ENCODE measurements at regions not wholly inside any gene's neighbourhood (a gene's known extent, or its start where the extent isn't known, plus 50 kb on each side); places are given as distances from the start of the nearest gene placed in this dataset.

GRCh38 chr6:137272403-137272802 is 53.2 kb upstream of the IFNGR1 start:
- H3K4me3 Mint-ChIP-seq (ENCODE audit: unreplicated experiment): no peak overlapping the region
- ChIA-PET POLR2A (interaction anchor here (1.0 to 2.8 kb wide), 5 partner anchors 11 to 369 kb away, joined by 3 to 21 read pairs (median 4); no protein-coding TSS in a partner anchor), CTCF (interaction anchor here (0.9 to 3.0 kb wide), 5 partner anchors 12 to 366 kb away, joined by 3 to 24 read pairs (median 11); no protein-coding TSS in a partner anchor)
- H3K27ac Mint-ChIP-seq (ENCODE audit: low read depth, unreplicated experiment): no peak overlapping the region
- TF ChIP-seq CTCF (IDR thresholded peaks at IDR 0.05; ENCODE audit: unreplicated experiment): no peak
- no peaks in the 10 kb centered on the region for H3K27me3 Mint-ChIP-seq (ENCODE audit: insufficient read depth, unreplicated experiment)
- BruUV-seq (replicated peaks): no TSS peak
- H3K4me1 Mint-ChIP-seq (ENCODE audit: insufficient read depth, unreplicated experiment): peaks cover 19% of the 10 kb centered on the region
- H3K9me3 Mint-ChIP-seq (ENCODE audit: unreplicated experiment): no peaks in the 10 kb centered on the region
- intact Hi-C loops (cut with micrococcal nuclease): loop anchor here (5.0 kb wide), 1 partner anchor 180 kb away; no protein-coding TSS in a partner anchor
- DNase-seq (ENCODE audit: unreplicated experiment): no peak
- no peaks in the 10 kb centered on the region for H3K36me3 Mint-ChIP-seq (ENCODE audit: insufficient read depth, unreplicated experiment)

- no TSS peak for BruUV-seq (replicated peaks)
- peak; percentile 71 for DNase-seq (ENCODE audit: unreplicated experiment)
- ChIA-PET POLR2A (interaction anchor here (0.6 to 2.8 kb wide), 10 partner anchors 10 to 370 kb away, joined by 3 to 21 read pairs (median 4); no protein-coding TSS in a partner anchor), CTCF (interaction anchor here (0.7 to 3.0 kb wide), 11 partner anchors 11 to 367 kb away, joined by 3 to 24 read pairs (median 6); no protein-coding TSS in a partner anchor)
- Mint-ChIP-seq H3K27ac (ENCODE audit: low read depth, unreplicated experiment) (no peak overlapping the region), H3K4me1 (ENCODE audit: insufficient read depth, unreplicated experiment) (peaks cover 19% of the 10 kb centered on the region), H3K4me3 (ENCODE audit: unreplicated experiment) (no peak overlapping the region), H3K27me3 (ENCODE audit: insufficient read depth, unreplicated experiment) (no peaks in the 10 kb centered on the region), H3K9me3 (ENCODE audit: unreplicated experiment) (no peaks in the 10 kb centered on the region), H3K36me3 (ENCODE audit: insufficient read depth, unreplicated experiment) (no peaks in the 10 kb centered on the region)
- TF ChIP-seq CTCF (IDR thresholded peaks at IDR 0.05; ENCODE audit: unreplicated experiment): peak; percentile 81
- intact Hi-C loops (cut with micrococcal nuclease): loop anchor here (1.0 to 5.0 kb wide), 5 partner anchors 43 to 370 kb away; no protein-coding TSS in a partner anchor
These were observed 52.3 kb upstream of the IFNGR1 start for GRCh38 chr6:137271245-137272183.

GRCh38 chr6:137269803-137270202 is 50.6 kb upstream of the IFNGR1 start:
- BruUV-seq (replicated peaks): no TSS peak

More at GRCh38 chr6:137269803-137270202, 50.6 kb upstream of the IFNGR1 start:
- H3K9me3 Mint-ChIP-seq (ENCODE audit: unreplicated experiment): peaks cover 5% of the 10 kb centered on the region
- DNase-seq (ENCODE audit: unreplicated experiment): peak; percentile 40
- no peaks in the 10 kb centered on the region for H3K27me3 Mint-ChIP-seq (ENCODE audit: insufficient read depth, unreplicated experiment)
- peak overlapping the region; percentile 60 for H3K27ac Mint-ChIP-seq (ENCODE audit: low read depth, unreplicated experiment)
- POLR2A ChIA-PET: interaction anchor here (0.6 to 2.8 kb wide), 15 partner anchors 8 to 311 kb away, joined by 3 to 21 read pairs (median 5); no protein-coding TSS in a partner anchor
- H3K4me1 Mint-ChIP-seq (ENCODE audit: insufficient read depth, unreplicated experiment): peaks cover 24% of the 10 kb centered on the region
- CTCF ChIA-PET: interaction anchor here (0.9 to 3.0 kb wide), 7 partner anchors 44 to 372 kb away, joined by 4 to 24 read pairs (median 11); no protein-coding TSS in a partner anchor
- no peaks in the 10 kb centered on the region for H3K36me3 Mint-ChIP-seq (ENCODE audit: insufficient read depth, unreplicated experiment)
- intact Hi-C loops (cut with micrococcal nuclease): loop anchor here (5.0 kb wide), 1 partner anchor 178 kb away; no protein-coding TSS in a partner anchor
- no peak for TF ChIP-seq CTCF (IDR thresholded peaks at IDR 0.05; ENCODE audit: unreplicated experiment)
- no peak overlapping the region for H3K4me3 Mint-ChIP-seq (ENCODE audit: unreplicated experiment)

Measured in MCF 10A (cell line).